WTC11 (cell line): ENCODE measurements at regions not wholly inside any gene's neighbourhood (a gene's known extent, or its start where the extent isn't known, plus 50 kb on each side); places are given as distances from the start of the nearest gene placed in this dataset.

Source experiments
- ATAC-seq: fragments of 200-7000 bp; cut with Tn5 transposase; 2 replicates; pipeline ENCODE4 v1.10.0; 2021; ENCODE audit warnings: mild to moderate bottlenecking, moderate library complexity
- CTCF ChIA-PET: fragments of 300-600 bp; sonication (Branson Sonifier 250); formaldehyde crosslinking; loops from one replicate; lab custom pipeline; 2021; ENCODE audit warnings: antibody characterized with exemption; lab: Charles Lee
- POLR2A ChIA-PET: fragments of 350-600 bp; sonication (Branson Sonifier 250); formaldehyde crosslinking; loops from one replicate; lab custom pipeline; 2021; ENCODE audit warnings: antibody characterized with exemption; lab: Charles Lee
- DNase-seq: peaks from one replicate; pipeline ENCODE4 v3.0.0; 2021; ENCODE audit warnings: low spot score
- H3K27ac Mint-ChIP-seq: 2 replicates; pipeline ENCODE4 v1.8.0; 2021; ENCODE audit warnings: mixed read lengths
- H3K27me3 Mint-ChIP-seq: 2 replicates; pipeline ENCODE4 v1.8.0; 2021; ENCODE audit warnings: low read depth, mild to moderate bottlenecking, moderate library complexity, mixed read lengths
- H3K36me3 Mint-ChIP-seq: 2 replicates; pipeline ENCODE4 v1.8.0; 2021; ENCODE audit warnings: mixed read lengths
- H3K4me1 Mint-ChIP-seq: 2 replicates; pipeline ENCODE4 v1.8.0; 2022; ENCODE audit warnings: mixed read lengths
- H3K4me3 Mint-ChIP-seq: 2 replicates; pipeline ENCODE4 v1.8.0; 2021; ENCODE audit warnings: mild to moderate bottlenecking, moderate library complexity, mixed read lengths
- H3K9me3 Mint-ChIP-seq: 2 replicates; pipeline ENCODE4 v1.8.0; 2021; ENCODE audit warnings: mixed read lengths
- ATF1 ChIP-seq: sonication (generic); formaldehyde crosslinking; IDR thresholded peaks from 2 replicates; pipeline ENCODE4 v1.8.1; 2023; ENCODE audit warnings: mild to moderate bottlenecking, moderate library complexity, missing genetic modification reagents
- ATF6 ChIP-seq: sonication (generic); formaldehyde crosslinking; IDR thresholded peaks from 2 replicates; pipeline ENCODE4 v1.8.1; 2023; ENCODE audit warnings: mild to moderate bottlenecking, missing genetic modification reagents
- CBFB ChIP-seq: sonication (generic); formaldehyde crosslinking; IDR thresholded peaks from 2 replicates; pipeline ENCODE4 v1.8.1; 2022; ENCODE audit warnings: mild to moderate bottlenecking, low read depth, missing genetic modification reagents
- CTCF ChIP-seq: fragments of 200-600 bp; IDR thresholded peaks from 2 replicates; pipeline ENCODE4 v1.8.0; 2022; ENCODE audit warnings: antibody characterized with exemption
- E2F4 ChIP-seq: sonication (generic); formaldehyde crosslinking; IDR thresholded peaks from 2 replicates; pipeline ENCODE4 v1.8.1; 2022; ENCODE audit warnings: low read depth, mild to moderate bottlenecking, moderate library complexity, missing genetic modification reagents, borderline replicate concordance
- IRF2 ChIP-seq: sonication (generic); formaldehyde crosslinking; IDR thresholded peaks from 2 replicates; pipeline ENCODE4 v1.8.0; 2022; ENCODE audit warnings: low read depth, missing genetic modification reagents, borderline replicate concordance
- KAT7 ChIP-seq: sonication (generic); formaldehyde crosslinking; IDR thresholded peaks from 2 replicates; pipeline ENCODE4 v1.8.1; 2023; ENCODE audit warnings: missing genetic modification reagents, mild to moderate bottlenecking, borderline replicate concordance
- NR1H2 ChIP-seq: sonication (generic); formaldehyde crosslinking; IDR thresholded peaks from 2 replicates; pipeline ENCODE4 v1.9.0; 2021; ENCODE audit warnings: mild to moderate bottlenecking, moderate library complexity, missing genetic modification reagents
- PREB ChIP-seq: sonication (generic); formaldehyde crosslinking; IDR thresholded peaks from 2 replicates; pipeline ENCODE4 v1.8.1; 2022; ENCODE audit warnings: mild to moderate bottlenecking, missing genetic modification reagents, moderate library complexity, borderline replicate concordance
- ZNF232 ChIP-seq: sonication (generic); formaldehyde crosslinking; IDR thresholded peaks from 2 replicates; pipeline ENCODE4 v1.8.0; 2022; ENCODE audit warnings: mild to moderate bottlenecking, missing genetic modification reagents
- ZNF281 ChIP-seq: sonication (generic); formaldehyde crosslinking; IDR thresholded peaks from 2 replicates; pipeline ENCODE4 v1.8.0; 2023; ENCODE audit warnings: mild to moderate bottlenecking, missing genetic modification reagents
- ZNF416 ChIP-seq: fragments of 250-450 bp; sonication (Bioruptor Pico); IDR thresholded peaks from 2 replicates; pipeline ENCODE4 v1.9.0; 2021; ENCODE audit warnings: mild to moderate bottlenecking, inconsistent platforms
- ZNF423 ChIP-seq: fragments of 250-450 bp; sonication (Bioruptor Pico); IDR thresholded peaks from 2 replicates; pipeline ENCODE4 v2.1.2; 2022; ENCODE audit warnings: mild to moderate bottlenecking, moderate library complexity
- ZNF671 ChIP-seq: fragments of 250-450 bp; sonication (Bioruptor Pico); IDR thresholded peaks from 2 replicates; pipeline ENCODE4 v1.8.0; 2021; ENCODE audit warnings: mild to moderate bottlenecking

- CTCF ChIA-PET: no interaction called here
- Mint-ChIP-seq H3K27ac (no peak overlapping the region), H3K36me3 (peaks cover 11% of the 10 kb centered on the region; the same call in 1 of the 2 replicates), H3K4me1 (no peaks in the 10 kb centered on the region), H3K27me3 (no peaks in the 10 kb centered on the region; the same call in 1 of the 2 replicates), H3K9me3 (peaks cover 23% of the 10 kb centered on the region), H3K4me3 (no peak overlapping the region)
- no peak for DNase-seq
- no peak for ATAC-seq
- POLR2A ChIA-PET: no interaction called here
- TF ChIP-seq CTCF (no peak), ZNF232 (CRISPR knock-in tag) (no peak), IRF2 (CRISPR knock-in tag) (no peak)
Observed at GRCh38 chr18:78861706-78862105, 117.9 kb upstream of the SALL3 start.

- ATAC-seq (no peak), DNase-seq (no peak)
- H3K27ac Mint-ChIP-seq: no peak overlapping the region
- H3K4me1 Mint-ChIP-seq: no peaks in the 10 kb centered on the region
- POLR2A ChIA-PET: no interaction called here
- H3K4me3 Mint-ChIP-seq: no peak overlapping the region
- H3K27me3 Mint-ChIP-seq: no peaks in the 10 kb centered on the region; the same call in 1 of the 2 replicates
- H3K9me3 Mint-ChIP-seq: peaks cover 23% of the 10 kb centered on the region
- TF ChIP-seq CBFB (no peak), PREB (CRISPR knock-in tag) (no peak), ATF1 (no peak)
- peaks cover 11% of the 10 kb centered on the region; the same call in 1 of the 2 replicates for H3K36me3 Mint-ChIP-seq
- CTCF ChIA-PET: no interaction called here
Observed at GRCh38 chr18:78862395-78862794, 117.2 kb upstream of the SALL3 start.

GRCh38 chr18:78865056-78865598 lies 114.5 kb upstream of the SALL3 start:
- Mint-ChIP-seq H3K4me3 (no peak overlapping the region), H3K9me3 (peaks cover 17% of the 10 kb centered on the region)
- TF ChIP-seq NR1H2 (CRISPR knock-in tag): no peak
- no peak for TF ChIP-seq ZNF281
- TF ChIP-seq ZNF671 (CRISPR knock-in tag): no peak
- TF ChIP-seq ATF6 (CRISPR knock-in tag): no peak
- TF ChIP-seq CTCF: no peak
- no peak for TF ChIP-seq KAT7 (CRISPR knock-in tag)
- no peak for TF ChIP-seq E2F4
- no peak for TF ChIP-seq ZNF416 (CRISPR knock-in tag)
- TF ChIP-seq ZNF423: no peak
- TF ChIP-seq, all 79 proteins: peak for 0
- ChIA-PET POLR2A (no interaction called here), CTCF (no interaction called here)
- ATAC-seq (no peak), DNase-seq (no peak)
- Mint-ChIP-seq H3K27ac (no peak overlapping the region), H3K36me3 (peaks cover 6% of the 10 kb centered on the region; the same call in 1 of the 2 replicates), H3K27me3 (no peaks in the 10 kb centered on the region; the same call in 1 of the 2 replicates), H3K4me1 (no peaks in the 10 kb centered on the region)
